ENCODE measurements at regions not wholly inside any gene's neighbourhood (a gene's known extent, or its start where the extent isn't known, plus 50 kb on each side); places are given as distances from the start of the nearest gene placed in this dataset.

GRCh38 chr7:13153266-13153665 lies 465.8 kb downstream of the ARL4A start:
- TF ChIP-seq POLR2A (IDR thresholded peaks at IDR 0.05; ENCODE audit: low read depth, low read length) (no peak), MAX (IDR thresholded peaks at IDR 0.05; ENCODE audit: insufficient read depth, insufficient read length) (no peak)

Data from endothelial cell of umbilical vein (primary cell).